Activated CD4-positive, alpha-beta memory T cell treated with anti-CD3 and anti-CD28 coated beads, Interleukin-2, amount 10 ng/mL, durations not matched to agents 7 days and 5 days (primary cell): ENCODE measurements at regions not wholly inside any gene's neighbourhood (a gene's known extent, or its start where the extent isn't known, plus 50 kb on each side); places are given as distances from the start of the nearest gene placed in this dataset.
"Not testable (repeated sequence)": the region's sequence is repeated elsewhere in the genome, so short reads cannot be mapped to it uniquely, and the experiment has no call there.

ENCODE experiments used
- CTCF ChIA-PET: fragments of 350-600 bp; sonication (Branson Sonifier 250); formaldehyde crosslinking; loops from one replicate; lab custom pipeline; 2021; ENCODE audit warnings: antibody characterized with exemption, inconsistent platforms; lab: Charles Lee
- POLR2A ChIA-PET: fragments of 350-600 bp; sonication (Branson Sonifier 250); formaldehyde crosslinking; loops from one replicate; lab custom pipeline; 2021; ENCODE audit warnings: antibody characterized with exemption; lab: Charles Lee
- DNase-seq: peaks from one replicate; pipeline ENCODE4 v3.0.0-alpha.2; 2020
- H3K27ac Mint-ChIP-seq: one replicate; pipeline ENCODE4 v1.8.0; 2021; ENCODE audit warnings: mild to moderate bottlenecking, mixed read lengths
- H3K27me3 Mint-ChIP-seq: one replicate; pipeline ENCODE4 v1.8.0; 2021; ENCODE audit warnings: mixed read lengths
- H3K36me3 Mint-ChIP-seq: one replicate; pipeline ENCODE4 v1.8.0; 2021; ENCODE audit warnings: low read depth, mixed read lengths
- H3K4me1 Mint-ChIP-seq: one replicate; pipeline ENCODE4 v1.8.0; 2021; ENCODE audit warnings: mixed read lengths
- H3K4me3 Mint-ChIP-seq: one replicate; pipeline ENCODE4 v1.8.0; 2021; ENCODE audit warnings: mild to moderate bottlenecking, mixed read lengths
- H3K9me3 Mint-ChIP-seq: one replicate; pipeline ENCODE4 v1.8.0; 2021; ENCODE audit warnings: mixed read lengths

DNA sequence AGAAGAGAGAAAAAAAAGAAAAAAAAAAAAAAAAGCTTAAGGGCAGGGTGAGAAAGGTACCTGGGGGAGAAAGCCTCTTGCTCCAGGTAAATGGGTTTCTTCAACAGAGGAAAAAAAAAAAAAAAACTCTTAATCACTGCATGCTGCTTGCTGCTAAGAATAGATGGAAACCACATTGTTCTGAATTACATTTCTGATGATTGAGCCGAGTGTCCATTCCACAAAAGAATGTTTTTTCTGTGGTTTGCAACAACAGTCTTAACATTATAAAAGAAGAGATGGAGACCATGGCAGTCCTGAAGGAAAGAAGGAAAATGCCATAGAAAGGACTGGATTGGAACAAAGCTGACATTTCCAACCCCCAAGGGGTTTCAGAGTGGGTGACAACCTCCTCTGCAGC lies 1312.7 kb downstream of the SLITRK1 start:
- H3K27ac Mint-ChIP-seq, result no peak overlapping the region

DNA sequence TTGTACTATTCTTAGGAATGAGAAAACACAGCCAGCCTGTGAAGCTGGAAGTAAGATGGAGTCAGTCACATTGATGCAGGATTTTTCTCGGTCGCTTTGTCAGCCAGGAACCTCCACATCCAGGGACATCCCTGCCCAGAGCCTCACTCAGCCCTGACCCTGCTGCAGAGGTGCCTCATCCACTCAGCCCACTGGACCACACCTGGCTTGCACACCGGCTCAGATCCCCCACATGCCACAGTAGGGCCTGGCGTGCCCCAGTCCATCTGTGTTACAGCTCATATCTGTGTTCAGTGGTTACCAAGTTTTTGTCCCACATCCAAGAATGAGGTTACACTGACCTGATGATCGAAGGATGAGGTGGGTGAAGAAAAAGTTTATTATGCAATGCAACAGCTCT lies 1315.4 kb downstream of the SLITRK1 start:
- CTCF ChIA-PET, result no interaction called here
- POLR2A ChIA-PET, result no interaction called here
- H3K9me3 Mint-ChIP-seq, result peaks cover 4% of the 10 kb centered on the region

More for the DNA sequence above, 1312.7 kb downstream of the SLITRK1 start:
- ChIA-PET POLR2A (no interaction called here), CTCF (no interaction called here)
- no peaks in the 10 kb centered on the region for H3K36me3 Mint-ChIP-seq
- DNase-seq, result no peak
- H3K9me3 Mint-ChIP-seq, result peaks cover 8% of the 10 kb centered on the region
- H3K4me1 Mint-ChIP-seq, result no peaks in the 10 kb centered on the region
- H3K4me3 Mint-ChIP-seq, result no peak overlapping the region
- H3K27me3 Mint-ChIP-seq, result no peaks in the 10 kb centered on the region

DNA sequence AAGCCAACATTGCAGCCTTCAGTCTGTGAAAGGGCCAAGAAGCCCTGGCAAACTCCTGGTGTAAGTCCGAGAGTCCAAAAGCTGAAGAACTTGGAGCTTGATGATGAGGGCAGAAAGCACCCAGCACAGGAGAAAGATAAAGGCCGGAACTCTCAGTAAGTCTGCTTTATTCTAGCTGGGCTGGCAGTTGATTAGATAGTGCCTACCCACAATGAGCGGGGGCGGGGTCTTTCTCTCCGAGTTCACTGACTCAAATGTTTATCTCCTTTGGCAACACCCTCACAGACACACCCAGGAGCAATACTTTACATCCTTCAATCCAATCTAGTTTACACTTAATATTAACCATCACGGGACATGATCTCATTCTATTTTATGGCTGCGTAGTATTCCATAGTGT lies 1317.1 kb downstream of the SLITRK1 start:
- ChIA-PET CTCF (no interaction called here), POLR2A (no interaction called here)
- no peak overlapping the region for H3K27ac Mint-ChIP-seq
- no peaks in the 10 kb centered on the region for H3K36me3 Mint-ChIP-seq
- no peak overlapping the region for H3K4me3 Mint-ChIP-seq
- peaks cover 4% of the 10 kb centered on the region for H3K9me3 Mint-ChIP-seq
- no peak for DNase-seq
- no peaks in the 10 kb centered on the region for H3K4me1 Mint-ChIP-seq
- no peaks in the 10 kb centered on the region for H3K27me3 Mint-ChIP-seq

More for the DNA sequence above, 1315.4 kb downstream of the SLITRK1 start:
- Mint-ChIP-seq H3K27me3 (no peaks in the 10 kb centered on the region), H3K4me3 (no peak overlapping the region), H3K27ac (no peak overlapping the region), H3K36me3 (no peaks in the 10 kb centered on the region), H3K4me1 (no peaks in the 10 kb centered on the region)
- no peak for DNase-seq

DNA sequence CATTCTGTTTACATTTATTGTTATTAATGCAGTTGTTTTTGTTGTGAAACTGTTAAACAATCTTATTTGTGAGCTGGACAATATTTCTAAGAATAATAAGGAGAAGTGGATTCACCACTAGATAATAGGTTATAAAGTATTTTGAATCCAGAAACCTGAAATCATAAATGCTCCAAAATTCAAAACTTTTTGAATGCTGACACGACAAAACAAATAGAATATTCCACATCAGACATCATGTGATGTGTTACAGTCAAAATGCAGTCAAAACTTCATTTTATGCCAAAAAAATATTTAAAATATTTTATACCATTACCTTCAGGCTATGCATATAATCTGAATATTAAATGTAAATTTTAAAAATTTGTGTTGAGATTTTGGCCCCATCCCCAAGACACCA lies 1321.4 kb downstream of the SLITRK1 start:
- H3K27ac Mint-ChIP-seq, result no peak overlapping the region
- ChIA-PET CTCF (no interaction called here), POLR2A (no interaction called here)
- H3K4me3 Mint-ChIP-seq, result no peak overlapping the region
- H3K4me1 Mint-ChIP-seq, result no peaks in the 10 kb centered on the region
- no peak for DNase-seq
- H3K27me3 Mint-ChIP-seq, result no peaks in the 10 kb centered on the region
- H3K9me3 Mint-ChIP-seq, result no peaks in the 10 kb centered on the region
- no peaks in the 10 kb centered on the region for H3K36me3 Mint-ChIP-seq

DNA sequence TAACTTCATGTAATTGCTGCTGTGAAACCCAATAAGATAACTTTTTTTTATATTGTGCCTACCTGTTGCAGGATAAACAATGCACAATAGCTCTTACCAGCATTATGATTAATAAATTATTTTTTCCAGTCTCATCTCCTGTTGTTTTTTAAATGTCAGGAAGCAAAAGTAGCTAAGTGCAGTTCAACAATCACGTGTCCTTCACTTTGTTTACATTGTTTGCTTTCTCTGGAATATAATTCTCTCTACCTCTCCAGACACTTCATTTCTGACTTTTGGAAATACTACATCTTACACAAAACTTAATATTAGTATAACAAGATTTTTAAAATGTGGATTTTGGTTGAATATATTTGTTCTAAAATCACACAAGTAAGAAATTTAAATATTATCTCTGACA lies 1359.4 kb downstream of the SLITRK1 start:
- Mint-ChIP-seq H3K9me3 (no peaks in the 10 kb centered on the region), H3K27ac (no peak overlapping the region), H3K36me3 (no peaks in the 10 kb centered on the region), H3K27me3 (no peaks in the 10 kb centered on the region), H3K4me1 (no peaks in the 10 kb centered on the region), H3K4me3 (no peak overlapping the region)
- ChIA-PET POLR2A (no interaction called here), CTCF (no interaction called here)
- no peak for DNase-seq

DNA sequence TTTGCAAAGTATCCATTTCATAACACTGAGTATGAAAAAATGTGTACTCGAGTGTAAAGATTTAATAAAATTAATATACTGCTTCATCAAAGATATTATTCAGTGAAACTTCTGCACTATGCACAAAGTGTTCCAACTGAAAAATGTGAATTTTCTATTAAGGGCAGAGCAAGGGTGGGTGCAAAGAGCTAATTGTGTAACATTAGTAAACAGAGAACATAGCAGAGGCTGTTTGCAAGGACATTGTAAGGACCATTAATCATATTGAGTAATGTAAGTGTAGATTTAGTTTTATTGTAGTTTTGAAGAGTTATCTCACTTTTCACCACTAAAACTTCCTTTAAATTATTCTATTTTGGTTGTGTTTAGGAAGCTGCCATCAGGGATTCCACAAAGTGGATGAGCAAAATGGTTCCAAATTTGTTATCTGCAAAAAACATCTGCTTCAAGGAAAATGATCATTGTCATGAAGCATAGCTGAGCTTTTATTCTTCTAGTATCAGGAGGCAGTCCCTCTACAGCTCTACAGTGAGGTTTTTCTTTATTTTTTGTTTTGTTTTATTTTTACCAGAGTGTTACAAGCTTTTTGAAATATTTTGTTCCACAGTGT lies 1375.4 kb downstream of the SLITRK1 start:
- H3K36me3 Mint-ChIP-seq, result no peaks in the 10 kb centered on the region
- H3K27ac Mint-ChIP-seq, result no peak overlapping the region
- no peaks in the 10 kb centered on the region for H3K4me1 Mint-ChIP-seq
- no peak overlapping the region for H3K4me3 Mint-ChIP-seq
- peaks cover 3% of the 10 kb centered on the region for H3K9me3 Mint-ChIP-seq
- ChIA-PET POLR2A (no interaction called here), CTCF (no interaction called here)
- no peak for DNase-seq
- no peaks in the 10 kb centered on the region for H3K27me3 Mint-ChIP-seq

DNA sequence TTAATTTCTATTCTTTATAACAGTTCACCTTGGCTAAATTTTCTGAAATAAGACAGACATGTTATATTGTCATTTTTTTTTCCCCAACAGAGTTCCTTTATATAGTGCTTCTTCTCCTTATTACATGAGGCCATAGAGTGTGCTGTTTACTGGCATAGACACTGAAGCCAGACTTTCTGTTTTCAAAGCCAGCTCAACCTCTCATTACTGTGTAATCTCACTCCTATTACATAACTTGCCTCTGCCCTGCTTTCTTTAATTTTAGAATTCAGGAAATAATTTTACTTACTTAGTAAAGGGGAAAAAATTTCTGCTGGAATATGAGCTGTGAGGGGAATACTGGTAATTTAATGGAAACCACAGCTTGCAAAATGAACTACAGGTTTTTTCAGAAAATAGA lies 1380.4 kb downstream of the SLITRK1 start:
- POLR2A ChIA-PET, result no interaction called here
- H3K4me1 Mint-ChIP-seq, result no peaks in the 10 kb centered on the region
- H3K9me3 Mint-ChIP-seq, result no peaks in the 10 kb centered on the region
- DNase-seq, result no peak
- H3K27me3 Mint-ChIP-seq, result no peaks in the 10 kb centered on the region
- no peaks in the 10 kb centered on the region for H3K36me3 Mint-ChIP-seq
- H3K4me3 Mint-ChIP-seq, result no peak overlapping the region
- no peak overlapping the region for H3K27ac Mint-ChIP-seq
- CTCF ChIA-PET, result no interaction called here

DNA sequence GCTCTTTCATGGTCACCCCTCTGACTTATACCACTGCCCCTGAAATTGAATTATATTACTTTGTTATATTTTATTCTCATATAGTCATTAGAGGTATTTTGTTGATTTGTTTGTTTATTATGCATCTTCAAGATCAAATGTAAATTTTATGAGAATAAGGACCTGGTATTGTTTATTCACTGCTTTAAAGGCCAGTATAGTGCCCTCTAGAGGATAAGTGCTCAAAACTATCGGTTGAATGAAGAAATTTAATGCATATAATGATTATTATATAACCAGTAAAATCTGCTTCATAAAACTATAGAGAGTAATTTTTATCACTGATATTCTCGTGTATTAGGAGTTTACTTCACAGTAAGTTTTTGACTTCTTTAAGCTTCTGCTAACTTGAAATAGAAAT lies 1401.9 kb downstream of the SLITRK1 start:
- H3K36me3 Mint-ChIP-seq, result no peaks in the 10 kb centered on the region
- no peak for DNase-seq
- CTCF ChIA-PET, result no interaction called here
- no peak overlapping the region for H3K27ac Mint-ChIP-seq
- H3K4me1 Mint-ChIP-seq, result no peaks in the 10 kb centered on the region
- H3K4me3 Mint-ChIP-seq, result no peak overlapping the region
- H3K9me3 Mint-ChIP-seq, result peaks cover 2% of the 10 kb centered on the region
- POLR2A ChIA-PET, result no interaction called here
- no peaks in the 10 kb centered on the region for H3K27me3 Mint-ChIP-seq

DNA sequence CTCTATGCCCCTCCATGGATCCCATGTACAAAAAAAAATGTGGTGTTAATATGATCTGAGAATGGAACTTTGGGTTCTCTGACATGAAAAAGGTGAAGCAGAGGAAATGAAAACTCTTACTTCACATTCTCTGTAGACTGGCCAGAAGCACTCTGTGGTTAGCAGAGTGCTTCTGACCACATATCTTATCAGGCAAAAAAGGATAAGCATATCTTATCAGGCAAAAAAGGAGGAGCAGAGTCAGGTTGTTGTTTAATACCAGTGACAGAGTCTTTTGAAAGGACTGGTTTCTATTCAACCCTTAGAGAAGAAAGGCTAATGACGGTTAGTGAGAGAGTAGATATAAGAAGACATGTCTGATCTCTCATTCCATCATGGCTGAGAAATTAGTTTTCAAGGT lies 1404.8 kb downstream of the SLITRK1 start:
- CTCF ChIA-PET, result no interaction called here
- Mint-ChIP-seq H3K4me1 (no peaks in the 10 kb centered on the region), H3K27ac (no peak overlapping the region), H3K36me3 (no peaks in the 10 kb centered on the region), H3K4me3 (no peak overlapping the region), H3K9me3 (peaks cover 3% of the 10 kb centered on the region), H3K27me3 (no peaks in the 10 kb centered on the region)
- POLR2A ChIA-PET, result no interaction called here
- no peak for DNase-seq

DNA sequence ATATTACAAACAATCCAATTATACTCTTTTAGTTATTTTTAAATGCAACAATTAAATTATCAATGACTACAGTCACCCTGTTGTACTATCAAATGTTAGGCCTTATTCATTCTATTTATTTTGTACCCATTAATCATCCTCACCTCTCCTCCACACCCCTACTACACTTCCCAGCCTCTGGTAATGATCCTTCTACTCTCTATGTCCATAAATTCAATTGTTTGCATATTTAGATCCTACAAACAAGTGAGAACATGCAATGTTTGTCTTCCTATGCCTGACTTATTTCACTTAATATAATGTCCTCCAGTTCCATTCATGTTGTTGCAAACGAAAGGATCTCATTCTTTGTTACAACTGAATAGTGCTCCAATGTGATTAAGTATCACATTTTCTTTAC lies 1414.6 kb downstream of the SLITRK1 start:
- POLR2A ChIA-PET, result no interaction called here
- DNase-seq, result no peak
- Mint-ChIP-seq H3K4me3 (no peak overlapping the region), H3K9me3 (no peaks in the 10 kb centered on the region), H3K27me3 (no peaks in the 10 kb centered on the region), H3K27ac (no peak overlapping the region), H3K4me1 (no peaks in the 10 kb centered on the region), H3K36me3 (no peaks in the 10 kb centered on the region)
- CTCF ChIA-PET, result no interaction called here

DNA sequence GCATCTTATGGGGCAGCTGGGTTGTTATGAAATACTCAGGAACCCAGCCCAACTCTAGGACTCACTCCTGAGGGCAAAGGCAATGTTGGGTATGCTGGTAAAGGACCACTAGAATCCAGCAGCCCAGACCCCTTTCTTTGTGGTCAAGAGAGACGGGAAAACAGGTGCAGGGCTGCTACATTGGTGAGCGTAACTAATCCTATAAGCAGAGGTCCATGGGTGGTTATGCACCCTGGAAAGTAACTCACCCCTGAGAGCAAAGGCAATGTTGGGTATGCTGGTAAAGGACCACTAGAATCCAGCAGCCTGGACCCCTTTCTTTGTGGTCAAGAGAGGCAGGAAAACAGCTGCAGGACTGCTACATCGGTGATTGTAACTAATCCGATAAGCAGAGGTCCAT lies 1422.7 kb downstream of the SLITRK1 start:
- H3K4me1 Mint-ChIP-seq, H3K27me3 Mint-ChIP-seq, H3K4me3 Mint-ChIP-seq, H3K27ac Mint-ChIP-seq, H3K9me3 Mint-ChIP-seq, H3K36me3 Mint-ChIP-seq, CTCF ChIA-PET, DNase-seq, POLR2A ChIA-PET: not testable (repeated sequence)

DNA sequence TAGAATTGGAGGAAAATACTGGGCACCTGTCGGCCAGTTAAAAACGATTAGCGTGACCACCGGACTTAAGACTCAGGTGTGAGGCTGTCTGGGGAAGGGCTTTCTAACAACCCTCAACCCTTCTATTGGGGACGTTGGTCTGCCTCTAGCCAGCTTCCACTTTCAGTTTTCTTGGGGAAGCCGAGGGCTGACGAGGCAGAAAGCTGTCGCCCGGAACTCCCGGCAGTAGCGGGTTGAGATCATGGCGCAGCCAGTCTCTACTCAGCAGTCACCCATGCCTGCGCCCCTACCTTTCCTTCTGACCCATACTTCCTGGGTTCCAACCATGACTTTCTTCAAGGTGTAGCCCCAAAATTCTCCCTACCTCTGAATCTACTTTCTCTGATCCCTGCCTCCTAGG lies 1424.1 kb downstream of the SLITRK1 start:
- Mint-ChIP-seq H3K4me3 (no peak overlapping the region), H3K27ac (no peak overlapping the region), H3K36me3 (no peaks in the 10 kb centered on the region), H3K9me3 (no peaks in the 10 kb centered on the region), H3K4me1 (no peaks in the 10 kb centered on the region), H3K27me3 (no peaks in the 10 kb centered on the region)
- DNase-seq, result no peak
- ChIA-PET POLR2A (no interaction called here), CTCF (no interaction called here)

DNA sequence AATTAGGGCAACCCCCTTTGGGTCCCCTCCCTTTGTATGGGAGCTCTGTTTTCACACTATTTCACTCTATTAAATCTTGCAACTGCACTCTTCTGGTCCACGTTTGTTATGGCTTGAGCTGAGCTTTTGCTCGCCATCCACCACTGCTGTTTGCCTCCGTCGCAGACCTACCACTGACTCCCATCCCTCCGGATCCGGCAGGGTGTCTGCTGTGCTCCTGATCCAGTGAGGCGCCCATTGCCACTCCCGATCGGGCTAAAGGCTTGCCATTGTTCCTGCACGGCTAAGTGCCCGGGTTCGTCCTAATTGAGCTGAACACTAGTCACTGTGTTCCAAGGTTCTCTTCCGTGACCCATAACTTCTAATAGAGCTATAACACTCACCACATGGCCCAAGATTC lies 1424.7 kb downstream of the SLITRK1 start:
- H3K4me3 Mint-ChIP-seq, CTCF ChIA-PET, DNase-seq, H3K27me3 Mint-ChIP-seq, H3K27ac Mint-ChIP-seq, H3K9me3 Mint-ChIP-seq, H3K4me1 Mint-ChIP-seq, POLR2A ChIA-PET, H3K36me3 Mint-ChIP-seq: not testable (repeated sequence)

DNA sequence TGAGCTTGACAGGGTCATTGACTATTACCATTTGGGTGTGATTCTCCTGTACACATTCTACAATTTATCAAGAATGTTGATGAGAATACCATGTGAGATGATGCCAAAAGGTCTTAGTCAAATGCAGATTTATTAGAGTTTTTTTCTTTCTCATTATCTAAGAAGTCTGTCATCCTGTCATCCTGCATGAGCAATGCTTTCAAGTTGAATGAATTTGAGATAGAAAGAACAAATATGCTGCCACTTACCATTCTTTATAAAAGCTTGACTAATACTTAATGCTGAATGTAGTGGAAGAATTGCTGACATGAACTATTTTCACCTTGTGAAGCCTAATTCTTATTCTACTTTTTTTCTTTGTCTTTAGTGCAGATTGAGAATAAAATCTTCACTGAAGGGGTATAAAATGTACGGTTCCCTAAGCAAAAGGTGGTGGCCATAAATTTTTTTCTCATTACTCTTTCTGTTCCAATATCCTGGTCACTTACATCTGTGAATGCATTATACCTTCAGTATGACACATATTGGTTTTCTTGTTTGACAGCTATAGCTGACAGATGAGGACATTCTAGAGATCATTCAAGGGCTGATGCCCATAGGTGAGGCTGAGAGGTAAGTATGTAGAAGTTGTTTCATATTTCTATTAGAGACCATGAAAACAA lies 1434.7 kb downstream of the SLITRK1 start:
- POLR2A ChIA-PET, result no interaction called here
- H3K36me3 Mint-ChIP-seq, result no peaks in the 10 kb centered on the region

More for the DNA sequence above, 1434.7 kb downstream of the SLITRK1 start:
- no peak for DNase-seq
- Mint-ChIP-seq H3K27me3 (no peaks in the 10 kb centered on the region), H3K4me1 (no peaks in the 10 kb centered on the region), H3K9me3 (peaks cover 4% of the 10 kb centered on the region), H3K4me3 (no peak overlapping the region), H3K27ac (no peak overlapping the region)
- CTCF ChIA-PET, result no interaction called here
